Breast epithelium (tissue), 3 donors: ENCODE measurements at regions not wholly inside any gene's neighbourhood (a gene's known extent, or its start where the extent isn't known, plus 50 kb on each side); places are given as distances from the start of the nearest gene placed in this dataset.

Source experiments
- CTCF ChIP-seq, 3 donors: fragments of 450-650 bp; IDR thresholded peaks; one replicate each; pipeline ENCODE4 v1.5.1; 2016 to 2017; ENCODE audit warnings: antibody characterized with exemption in 3 of 3, mild to moderate bottlenecking in 3 of 3, moderate library complexity in 3 of 3
- POLR2AphosphoS5 ChIP-seq, 3 donors: sonication (generic); formaldehyde crosslinking; IDR thresholded peaks; one replicate each; pipeline ENCODE4 v1.6.1; 2017; ENCODE audit warnings: antibody characterized with exemption in 3 of 3

GRCh38 chr13:67914535-67914934, 684.4 kb upstream of the PCDH9 start:
- TF ChIP-seq CTCF (IDR thresholded peaks at IDR 0.05) (no peak), POLR2AphosphoS5 (IDR thresholded peaks at IDR 0.05) (no peak)
